ENCODE measurements at regions not wholly inside any gene's neighbourhood (a gene's known extent, or its start where the extent isn't known, plus 50 kb on each side); places are given as distances from the start of the nearest gene placed in this dataset.
"Not testable (repeated sequence)": the region's sequence is repeated elsewhere in the genome, so short reads cannot be mapped to it uniquely, and the experiment has no call there.

DNA sequence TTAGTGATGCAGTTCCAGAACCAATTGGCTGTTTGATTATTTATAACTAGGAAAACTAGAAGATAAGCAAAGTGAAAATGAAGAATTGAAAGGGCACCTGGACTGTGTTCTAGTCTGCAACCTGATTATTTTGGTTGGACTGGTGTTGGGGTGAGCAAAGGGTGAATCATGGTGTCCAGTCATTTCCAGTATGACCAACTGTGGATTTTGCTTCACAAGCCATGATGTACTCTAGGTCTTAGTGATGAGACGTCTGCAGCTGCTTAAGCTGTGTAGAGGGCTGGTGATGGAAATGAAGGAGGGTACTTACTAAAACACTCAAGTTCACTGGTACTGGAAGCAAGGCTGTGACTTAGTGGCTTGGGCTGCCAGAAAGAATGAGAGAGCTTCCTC is 193.2 kb upstream of the FRMD6 start:
- DNase-seq (ENCODE audit: low read depth in 1 of 2, low spot score in 1 of 2) = no peak
- in situ Hi-C loops (cut with HindIII; ENCODE audit: low pct_unique_long_range_greater_than_20kb, low sequenced_read_pairs) = no loop called here
- no peak for TF ChIP-seq JUND (IDR thresholded peaks at IDR 0.05; ENCODE audit: low read depth)

DNA sequence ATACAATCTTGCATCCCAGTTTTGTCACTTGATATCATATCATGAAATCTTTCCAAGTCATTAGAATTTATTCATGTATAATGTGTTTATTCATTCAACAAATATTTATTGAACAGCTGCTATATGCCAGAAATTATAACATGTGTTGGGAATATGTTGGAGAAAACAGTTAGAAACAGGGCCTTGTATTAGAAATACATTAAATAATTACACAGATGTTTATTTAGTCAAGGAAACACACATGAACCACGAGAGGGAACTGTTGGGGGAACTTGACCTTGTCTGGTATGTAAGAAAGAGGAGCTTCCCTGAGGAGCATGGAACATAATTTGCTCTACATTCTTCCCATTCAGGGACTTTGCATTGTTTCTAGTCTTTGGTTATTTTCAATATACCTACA is 191.7 kb upstream of the FRMD6 start:
- TF ChIP-seq JUND (IDR thresholded peaks at IDR 0.05; ENCODE audit: low read depth) = no peak
- DNase-seq (ENCODE audit: low read depth in 1 of 2, low spot score in 1 of 2) = no peak
- in situ Hi-C loops (cut with HindIII; ENCODE audit: low pct_unique_long_range_greater_than_20kb, low sequenced_read_pairs) = no loop called here

GRCh38 chr14:51462182-51462581 is 189.5 kb upstream of the FRMD6 start:
- no peak for DNase-seq (ENCODE audit: low read depth in 1 of 2, low spot score in 1 of 2)
- in situ Hi-C loops (cut with HindIII; ENCODE audit: low pct_unique_long_range_greater_than_20kb, low sequenced_read_pairs) = no loop called here
- TF ChIP-seq JUND (IDR thresholded peaks at IDR 0.05; ENCODE audit: low read depth) = no peak

GRCh38 chr14:51462706-51463105 is 189.0 kb upstream of the FRMD6 start:
- TF ChIP-seq JUND (IDR thresholded peaks at IDR 0.05; ENCODE audit: low read depth) = no peak
- in situ Hi-C loops (cut with HindIII; ENCODE audit: low pct_unique_long_range_greater_than_20kb, low sequenced_read_pairs) = no loop called here
- DNase-seq (ENCODE audit: low read depth in 1 of 2, low spot score in 1 of 2) = no peak

- TF ChIP-seq JUND (IDR thresholded peaks at IDR 0.05; ENCODE audit: low read depth) = no peak
- in situ Hi-C loops (cut with HindIII; ENCODE audit: low pct_unique_long_range_greater_than_20kb, low sequenced_read_pairs) = no loop called here
- no peak for DNase-seq (ENCODE audit: low read depth in 1 of 2, low spot score in 1 of 2)
Measured at GRCh38 chr14:51463461-51463860, 188.2 kb upstream of the FRMD6 start.

DNA sequence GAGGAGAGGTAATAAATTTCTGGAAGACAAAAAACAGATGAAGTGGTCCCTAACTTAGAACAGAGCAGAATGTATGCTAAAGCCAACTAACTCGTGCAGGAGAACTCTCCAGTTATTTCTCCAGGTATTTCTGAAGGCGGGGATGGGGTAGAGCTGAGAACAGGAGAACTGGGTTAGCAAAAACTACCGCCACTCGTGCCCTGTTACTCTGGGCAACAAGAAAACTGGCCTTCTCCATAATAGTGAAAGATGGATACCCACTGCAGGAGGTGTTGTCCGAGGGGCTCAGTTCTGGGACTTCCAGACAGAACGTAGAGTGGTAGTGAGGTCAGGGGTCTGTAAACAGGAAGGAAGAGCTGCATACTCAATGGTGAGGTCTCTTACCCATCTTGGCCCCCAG is 187.3 kb upstream of the FRMD6 start:
- TF ChIP-seq JUND (IDR thresholded peaks at IDR 0.05; ENCODE audit: low read depth) = no peak
- in situ Hi-C loops (cut with HindIII; ENCODE audit: low pct_unique_long_range_greater_than_20kb, low sequenced_read_pairs) = no loop called here
- no peak for DNase-seq (ENCODE audit: low read depth in 1 of 2, low spot score in 1 of 2)

GRCh38 chr14:51465486-51465885 is 186.2 kb upstream of the FRMD6 start:
- TF ChIP-seq JUND (IDR thresholded peaks at IDR 0.05; ENCODE audit: low read depth) = no peak
- in situ Hi-C loops (cut with HindIII; ENCODE audit: low pct_unique_long_range_greater_than_20kb, low sequenced_read_pairs) = no loop called here
- DNase-seq (ENCODE audit: low read depth in 1 of 2, low spot score in 1 of 2) = no peak

- in situ Hi-C loops (cut with HindIII; ENCODE audit: low pct_unique_long_range_greater_than_20kb, low sequenced_read_pairs); DNase-seq (ENCODE audit: low read depth in 1 of 2, low spot score in 1 of 2): not testable (repeated sequence)
Measured at GRCh38 chr14:51467392-51467791, 184.3 kb upstream of the FRMD6 start.

- in situ Hi-C loops (cut with HindIII; ENCODE audit: low pct_unique_long_range_greater_than_20kb, low sequenced_read_pairs) = no loop called here
- DNase-seq (ENCODE audit: low read depth in 1 of 2, low spot score in 1 of 2) = no peak
- no peak for TF ChIP-seq JUND (IDR thresholded peaks at IDR 0.05; ENCODE audit: low read depth)
Measured at GRCh38 chr14:51468523-51468922, 183.2 kb upstream of the FRMD6 start.

GRCh38 chr14:51472881-51473280 is 178.8 kb upstream of the FRMD6 start:
- in situ Hi-C loops (cut with HindIII; ENCODE audit: low pct_unique_long_range_greater_than_20kb, low sequenced_read_pairs) = no loop called here
- TF ChIP-seq JUND (IDR thresholded peaks at IDR 0.05; ENCODE audit: low read depth) = no peak
- peak in 1 of 2 experiments; percentile 69 for DNase-seq (ENCODE audit: low read depth in 1 of 2, low spot score in 1 of 2)

- DNase-seq (ENCODE audit: low read depth in 1 of 2, low spot score in 1 of 2) = peak in 1 of 2 experiments; percentile 20
- in situ Hi-C loops (cut with HindIII; ENCODE audit: low pct_unique_long_range_greater_than_20kb, low sequenced_read_pairs) = no loop called here
- TF ChIP-seq JUND (IDR thresholded peaks at IDR 0.05; ENCODE audit: low read depth) = no peak
Measured at GRCh38 chr14:51473351-51473750, 178.4 kb upstream of the FRMD6 start.

GRCh38 chr14:51473808-51474565 is 177.7 kb upstream of the FRMD6 start:
- in situ Hi-C loops (cut with HindIII; ENCODE audit: low pct_unique_long_range_greater_than_20kb, low sequenced_read_pairs) = no loop called here
- no peak for TF ChIP-seq JUND (IDR thresholded peaks at IDR 0.05; ENCODE audit: low read depth)
- no peak for DNase-seq (ENCODE audit: low read depth in 1 of 2, low spot score in 1 of 2)

- DNase-seq (ENCODE audit: low read depth in 1 of 2, low spot score in 1 of 2) = no peak
- in situ Hi-C loops (cut with HindIII; ENCODE audit: low pct_unique_long_range_greater_than_20kb, low sequenced_read_pairs) = no loop called here
- no peak for TF ChIP-seq JUND (IDR thresholded peaks at IDR 0.05; ENCODE audit: low read depth)
Measured at GRCh38 chr14:51474854-51475253, 176.9 kb upstream of the FRMD6 start.

GRCh38 chr14:51478175-51478621 is 173.5 kb upstream of the FRMD6 start:
- no peak for DNase-seq (ENCODE audit: low read depth in 1 of 2, low spot score in 1 of 2)
- no peak for TF ChIP-seq JUND (IDR thresholded peaks at IDR 0.05; ENCODE audit: low read depth)
- in situ Hi-C loops (cut with HindIII; ENCODE audit: low pct_unique_long_range_greater_than_20kb, low sequenced_read_pairs) = no loop called here
